H9 (cell line): ENCODE measurements at regions not wholly inside any gene's neighbourhood (a gene's known extent, or its start where the extent isn't known, plus 50 kb on each side); places are given as distances from the start of the nearest gene placed in this dataset.
A peak's percentile ranks its signal among the peaks of the same experiment; 100 is the strongest.

Experiments used
- DNase-seq: peaks from one replicate; pipeline ENCODE4 v3.0.0-alpha.2; 2017
- H2AFZ ChIP-seq: one replicate; pipeline ENCODE4 v1.6.1; 2013; ENCODE audit warnings: mild to moderate bottlenecking, low read length, control low read depth, moderate library complexity
- H2AK5ac ChIP-seq: 2 replicates; pipeline ENCODE4 v1.6.1; 2013; ENCODE audit warnings: low read length, control low read depth, mixed read lengths; ENCODE audit not compliant: insufficient read length
- H2BK120ac ChIP-seq: one replicate; pipeline ENCODE4 v1.6.1; 2013; ENCODE audit warnings: low read depth, mild to moderate bottlenecking, low read length, control low read depth, inconsistent platforms; ENCODE audit not compliant: poor library complexity, severe bottlenecking
- H2BK12ac ChIP-seq: 2 replicates; pipeline ENCODE4 v1.6.1; 2013; ENCODE audit warnings: low read length, control low read depth, mixed read lengths, low read depth; ENCODE audit not compliant: insufficient read length
- H2BK15ac ChIP-seq: 2 replicates; pipeline ENCODE4 v1.6.1; 2013; ENCODE audit warnings: low read depth, low read length, control low read depth
- H2BK20ac ChIP-seq: one replicate; pipeline ENCODE4 v1.6.1; 2013; ENCODE audit warnings: low read depth, mild to moderate bottlenecking, low read length, control low read depth, inconsistent platforms; ENCODE audit not compliant: poor library complexity, severe bottlenecking
- H2BK5ac ChIP-seq: 2 replicates; pipeline ENCODE4 v1.6.1; 2013; ENCODE audit warnings: low read length, control low read depth, mixed read lengths; ENCODE audit not compliant: insufficient read length
- H3K14ac ChIP-seq: 2 replicates; pipeline ENCODE4 v1.6.1; 2013; ENCODE audit warnings: low read length, control low read depth; ENCODE audit not compliant: insufficient read depth
- H3K18ac ChIP-seq: 2 replicates; pipeline ENCODE4 v1.6.1; 2013; ENCODE audit warnings: low read depth, mild to moderate bottlenecking, mixed read lengths, low read length, control low read depth; ENCODE audit not compliant: insufficient read length
- H3K23ac ChIP-seq: 2 replicates; pipeline ENCODE4 v1.6.1; 2013; ENCODE audit warnings: low read length, control low read depth, mixed read lengths, low read depth; ENCODE audit not compliant: insufficient read length
- H3K23me2 ChIP-seq: 2 replicates; pipeline ENCODE4 v1.6.1; 2013; ENCODE audit warnings: low read depth, mild to moderate bottlenecking, mixed read lengths, low read length, control low read depth; ENCODE audit not compliant: insufficient read length, poor library complexity, severe bottlenecking
- H3K27ac ChIP-seq: 2 replicates; pipeline ENCODE4 v1.5.1; 2013; ENCODE audit warnings: low read length, control low read depth, mixed read lengths, low read depth; ENCODE audit not compliant: insufficient read length
- H3K27me3 ChIP-seq: 2 replicates; pipeline ENCODE4 v1.6.1; 2013; ENCODE audit warnings: low read length, control low read depth, inconsistent platforms; ENCODE audit not compliant: insufficient read depth
- H3K4ac ChIP-seq: 2 replicates; pipeline ENCODE4 v1.6.1; 2013; ENCODE audit warnings: low read depth, mild to moderate bottlenecking, control low read depth, inconsistent platforms, low read length, moderate library complexity
- H3K4me1 ChIP-seq: 2 replicates; pipeline ENCODE4 v1.6.1; 2013; ENCODE audit warnings: low read length, control low read depth, inconsistent platforms; ENCODE audit not compliant: insufficient read depth
- H3K4me2 ChIP-seq: 2 replicates; pipeline ENCODE4 v1.6.1; 2013; ENCODE audit warnings: low read length, control low read depth, mixed read lengths; ENCODE audit not compliant: insufficient read length, insufficient read depth
- H3K56ac ChIP-seq: 2 replicates; pipeline ENCODE4 v1.6.1; 2013; ENCODE audit warnings: low read depth, mild to moderate bottlenecking, mixed read lengths, low read length, control low read depth; ENCODE audit not compliant: insufficient read length
- H3K79me1 ChIP-seq: 2 replicates; pipeline ENCODE4 v1.6.1; 2013; ENCODE audit warnings: low read depth, mild to moderate bottlenecking, moderate library complexity, low read length, control low read depth, inconsistent platforms; ENCODE audit not compliant: insufficient read depth, poor library complexity, severe bottlenecking
- H3K79me2 ChIP-seq: 2 replicates; pipeline ENCODE4 v1.6.1; 2013; ENCODE audit warnings: low read length, control low read depth, inconsistent platforms; ENCODE audit not compliant: insufficient read depth
- H3K9ac ChIP-seq: 2 replicates; pipeline ENCODE4 v1.6.1; 2013; ENCODE audit warnings: low read length, control low read depth, mixed read lengths; ENCODE audit not compliant: insufficient read length; ENCODE audit errors: extremely low read depth
- H3K9me3 ChIP-seq: one replicate; pipeline ENCODE4 v1.6.1; 2013; ENCODE audit warnings: low read depth, low read length, inconsistent platforms; ENCODE audit not compliant: control insufficient read depth
- H3T11ph ChIP-seq: one replicate; pipeline ENCODE4 v1.6.1; 2013; ENCODE audit warnings: mild to moderate bottlenecking, low read length, control low read depth, inconsistent platforms
- H4K20me1 ChIP-seq: one replicate; pipeline ENCODE4 v1.6.1; 2013; ENCODE audit not compliant: control insufficient read depth, insufficient read length, insufficient read depth
- H4K5ac ChIP-seq: 2 replicates; pipeline ENCODE4 v1.6.1; 2013; ENCODE audit warnings: low read depth, mild to moderate bottlenecking, mixed read lengths, low read length, control low read depth; ENCODE audit not compliant: insufficient read length
- H4K8ac ChIP-seq: replicated peaks from 2 replicates; pipeline ENCODE4 v1.6.1; 2013; ENCODE audit warnings: low read length, control low read depth, mixed read lengths, low read depth; ENCODE audit not compliant: insufficient read length
- H4K91ac ChIP-seq: 2 replicates; pipeline ENCODE4 v1.6.1; 2013; ENCODE audit warnings: low read depth, mild to moderate bottlenecking, moderate library complexity, mixed read lengths, low read length, control low read depth; ENCODE audit not compliant: insufficient read length
- H3K27ac Mint-ChIP-seq, 3 experiments: 2 replicates in 2 of 3; 3 replicates in 1 of 3; pipeline ENCODE4 v1.8.0; 2020 to 2021; ENCODE audit warnings: mixed read lengths in 3 of 3, mild to moderate bottlenecking in 1 of 3, moderate library complexity in 1 of 3
- H3K27me3 Mint-ChIP-seq: 2 replicates; pipeline ENCODE4 v1.8.0; 2021; ENCODE audit warnings: low read depth, mild to moderate bottlenecking, moderate library complexity, mixed read lengths
- H3K36me3 Mint-ChIP-seq, 3 experiments: 2 replicates in 2 of 3; 3 replicates in 1 of 3; pipeline ENCODE4 v1.8.0; 2020 to 2021; ENCODE audit warnings: low read depth in 3 of 3, mixed read lengths in 3 of 3; ENCODE audit not compliant: insufficient read depth in 1 of 3
- H3K4me1 Mint-ChIP-seq, 2 experiments: 2 replicates each; pipeline ENCODE4 v1.8.0; 2020; ENCODE audit warnings: mixed read lengths in 2 of 2
- H3K4me3 Mint-ChIP-seq, 2 experiments: 2 replicates in 1 of 2; 3 replicates in 1 of 2; pipeline ENCODE4 v1.8.0; 2020 to 2021; ENCODE audit warnings: mild to moderate bottlenecking in 2 of 2, mixed read lengths in 2 of 2, moderate library complexity in 1 of 2
- H3K9me3 Mint-ChIP-seq, 2 experiments: 2 replicates in 1 of 2; 3 replicates in 1 of 2; pipeline ENCODE4 v1.8.0; 2020; ENCODE audit warnings: mild to moderate bottlenecking in 2 of 2, mixed read lengths in 2 of 2, moderate library complexity in 1 of 2
- CTCF ChIP-seq: fragments of 200-600 bp; sonication (generic); conservative IDR thresholded peaks from 3 replicates; pipeline ENCODE4 v1.8.0; 2021; ENCODE audit warnings: antibody characterized with exemption, mild to moderate bottlenecking
- WGBS: extraction: QIAGEN DNeasy Blood & Tissue Kit; methylation state at CpG from one replicate; pipeline ENCODE4 v1.1.7; 2013; ENCODE audit warnings: missing lambda C conversion rate, low lambda C conversion rate, mixed read lengths; ENCODE audit not compliant: insufficient read length; ENCODE audit errors: extremely low coverage; 5-methylcytosine and 5-hydroxymethylcytosine counted together

- no peak overlapping the region for H3K56ac ChIP-seq
- H3K4me2 ChIP-seq = no peak overlapping the region
- H2AFZ ChIP-seq = no peak overlapping the region
- DNase-seq = no peak
- no peak overlapping the region for H2AK5ac ChIP-seq
- no peaks in the 10 kb centered on the region for H3K9me3 ChIP-seq
- no peak overlapping the region for H3K4ac ChIP-seq
- no peak overlapping the region for H2BK12ac ChIP-seq
- H2BK15ac ChIP-seq = no peak overlapping the region
- peaks cover 18 to 19% of the 10 kb centered on the region in 2 experiments for H3K9me3 Mint-ChIP-seq
- peak; percentile 44 for TF ChIP-seq CTCF
- peaks cover 11 to 18% of the 10 kb centered on the region in 2 experiments for H3K4me1 Mint-ChIP-seq
- no peaks in the 10 kb centered on the region for H3K23me2 ChIP-seq
- no peaks in the 10 kb centered on the region for H3K27me3 Mint-ChIP-seq
- no peak overlapping the region for H3T11ph ChIP-seq
- no peak overlapping the region for H2BK120ac ChIP-seq
- H3K18ac ChIP-seq = no peak overlapping the region
- H3K4me3 Mint-ChIP-seq = no peak overlapping the region
- no peaks in the 10 kb centered on the region for H3K4me1 ChIP-seq
- no peak overlapping the region for H3K27ac Mint-ChIP-seq
- H2BK20ac ChIP-seq = no peak overlapping the region
- no peaks in the 10 kb centered on the region for H3K79me1 ChIP-seq
- no peak overlapping the region for H3K9ac ChIP-seq
- no peak overlapping the region for H2BK5ac ChIP-seq
- H3K27me3 ChIP-seq = no peaks in the 10 kb centered on the region
- H3K27ac ChIP-seq = no peak overlapping the region
- no peak overlapping the region for H4K8ac ChIP-seq
- no peak overlapping the region for H3K14ac ChIP-seq
- H4K91ac ChIP-seq = no peak overlapping the region
- H3K23ac ChIP-seq = no peak overlapping the region
- H4K5ac ChIP-seq = no peak overlapping the region
- H3K36me3 Mint-ChIP-seq = peaks cover 12 to 31% (median 23%) of the 10 kb centered on the region in 3 experiments
- H3K79me2 ChIP-seq = no peaks in the 10 kb centered on the region
- H4K20me1 ChIP-seq = no peaks in the 10 kb centered on the region
- WGBS = no CpG with 5 or more reads among the region's 4 CpGs
These were observed 126.2 kb upstream of the DTNA start for GRCh38 chr18:34583895-34584294.
